H9 (cell line): ENCODE measurements at regions not wholly inside any gene's neighbourhood (a gene's known extent, or its start where the extent isn't known, plus 50 kb on each side); places are given as distances from the start of the nearest gene placed in this dataset.

ENCODE experiments used
- DNase-seq: peaks from one replicate; pipeline ENCODE4 v3.0.0-alpha.2; 2017
- H2AFZ ChIP-seq: one replicate; pipeline ENCODE4 v1.6.1; 2013; ENCODE audit warnings: mild to moderate bottlenecking, low read length, control low read depth, moderate library complexity
- H2AK5ac ChIP-seq: 2 replicates; pipeline ENCODE4 v1.6.1; 2013; ENCODE audit warnings: low read length, control low read depth, mixed read lengths; ENCODE audit not compliant: insufficient read length
- H2BK120ac ChIP-seq: one replicate; pipeline ENCODE4 v1.6.1; 2013; ENCODE audit warnings: low read depth, mild to moderate bottlenecking, low read length, control low read depth, inconsistent platforms; ENCODE audit not compliant: poor library complexity, severe bottlenecking
- H2BK12ac ChIP-seq: 2 replicates; pipeline ENCODE4 v1.6.1; 2013; ENCODE audit warnings: low read length, control low read depth, mixed read lengths, low read depth; ENCODE audit not compliant: insufficient read length
- H2BK15ac ChIP-seq: 2 replicates; pipeline ENCODE4 v1.6.1; 2013; ENCODE audit warnings: low read depth, low read length, control low read depth
- H2BK20ac ChIP-seq: one replicate; pipeline ENCODE4 v1.6.1; 2013; ENCODE audit warnings: low read depth, mild to moderate bottlenecking, low read length, control low read depth, inconsistent platforms; ENCODE audit not compliant: poor library complexity, severe bottlenecking
- H2BK5ac ChIP-seq: 2 replicates; pipeline ENCODE4 v1.6.1; 2013; ENCODE audit warnings: low read length, control low read depth, mixed read lengths; ENCODE audit not compliant: insufficient read length
- H3K14ac ChIP-seq: 2 replicates; pipeline ENCODE4 v1.6.1; 2013; ENCODE audit warnings: low read length, control low read depth; ENCODE audit not compliant: insufficient read depth
- H3K18ac ChIP-seq: 2 replicates; pipeline ENCODE4 v1.6.1; 2013; ENCODE audit warnings: low read depth, mild to moderate bottlenecking, mixed read lengths, low read length, control low read depth; ENCODE audit not compliant: insufficient read length
- H3K23ac ChIP-seq: 2 replicates; pipeline ENCODE4 v1.6.1; 2013; ENCODE audit warnings: low read length, control low read depth, mixed read lengths, low read depth; ENCODE audit not compliant: insufficient read length
- H3K23me2 ChIP-seq: 2 replicates; pipeline ENCODE4 v1.6.1; 2013; ENCODE audit warnings: low read depth, mild to moderate bottlenecking, mixed read lengths, low read length, control low read depth; ENCODE audit not compliant: insufficient read length, poor library complexity, severe bottlenecking
- H3K27ac ChIP-seq: 2 replicates; pipeline ENCODE4 v1.5.1; 2013; ENCODE audit warnings: low read length, control low read depth, mixed read lengths, low read depth; ENCODE audit not compliant: insufficient read length
- H3K27me3 ChIP-seq: 2 replicates; pipeline ENCODE4 v1.6.1; 2013; ENCODE audit warnings: low read length, control low read depth, inconsistent platforms; ENCODE audit not compliant: insufficient read depth
- H3K4ac ChIP-seq: 2 replicates; pipeline ENCODE4 v1.6.1; 2013; ENCODE audit warnings: low read depth, mild to moderate bottlenecking, control low read depth, inconsistent platforms, low read length, moderate library complexity
- H3K4me1 ChIP-seq: 2 replicates; pipeline ENCODE4 v1.6.1; 2013; ENCODE audit warnings: low read length, control low read depth, inconsistent platforms; ENCODE audit not compliant: insufficient read depth
- H3K4me2 ChIP-seq: 2 replicates; pipeline ENCODE4 v1.6.1; 2013; ENCODE audit warnings: low read length, control low read depth, mixed read lengths; ENCODE audit not compliant: insufficient read length, insufficient read depth
- H3K56ac ChIP-seq: 2 replicates; pipeline ENCODE4 v1.6.1; 2013; ENCODE audit warnings: low read depth, mild to moderate bottlenecking, mixed read lengths, low read length, control low read depth; ENCODE audit not compliant: insufficient read length
- H3K79me1 ChIP-seq: 2 replicates; pipeline ENCODE4 v1.6.1; 2013; ENCODE audit warnings: low read depth, mild to moderate bottlenecking, moderate library complexity, low read length, control low read depth, inconsistent platforms; ENCODE audit not compliant: insufficient read depth, poor library complexity, severe bottlenecking
- H3K79me2 ChIP-seq: 2 replicates; pipeline ENCODE4 v1.6.1; 2013; ENCODE audit warnings: low read length, control low read depth, inconsistent platforms; ENCODE audit not compliant: insufficient read depth
- H3K9ac ChIP-seq: 2 replicates; pipeline ENCODE4 v1.6.1; 2013; ENCODE audit warnings: low read length, control low read depth, mixed read lengths; ENCODE audit not compliant: insufficient read length; ENCODE audit errors: extremely low read depth
- H3K9me3 ChIP-seq: one replicate; pipeline ENCODE4 v1.6.1; 2013; ENCODE audit warnings: low read depth, low read length, inconsistent platforms; ENCODE audit not compliant: control insufficient read depth
- H3T11ph ChIP-seq: one replicate; pipeline ENCODE4 v1.6.1; 2013; ENCODE audit warnings: mild to moderate bottlenecking, low read length, control low read depth, inconsistent platforms
- H4K20me1 ChIP-seq: one replicate; pipeline ENCODE4 v1.6.1; 2013; ENCODE audit not compliant: control insufficient read depth, insufficient read length, insufficient read depth
- H4K5ac ChIP-seq: 2 replicates; pipeline ENCODE4 v1.6.1; 2013; ENCODE audit warnings: low read depth, mild to moderate bottlenecking, mixed read lengths, low read length, control low read depth; ENCODE audit not compliant: insufficient read length
- H4K8ac ChIP-seq: replicated peaks from 2 replicates; pipeline ENCODE4 v1.6.1; 2013; ENCODE audit warnings: low read length, control low read depth, mixed read lengths, low read depth; ENCODE audit not compliant: insufficient read length
- H4K91ac ChIP-seq: 2 replicates; pipeline ENCODE4 v1.6.1; 2013; ENCODE audit warnings: low read depth, mild to moderate bottlenecking, moderate library complexity, mixed read lengths, low read length, control low read depth; ENCODE audit not compliant: insufficient read length
- H3K27ac Mint-ChIP-seq, 3 experiments: 2 replicates in 2 of 3; 3 replicates in 1 of 3; pipeline ENCODE4 v1.8.0; 2020 to 2021; ENCODE audit warnings: mixed read lengths in 3 of 3, mild to moderate bottlenecking in 1 of 3, moderate library complexity in 1 of 3
- H3K27me3 Mint-ChIP-seq: 2 replicates; pipeline ENCODE4 v1.8.0; 2021; ENCODE audit warnings: low read depth, mild to moderate bottlenecking, moderate library complexity, mixed read lengths
- H3K36me3 Mint-ChIP-seq, 3 experiments: 2 replicates in 2 of 3; 3 replicates in 1 of 3; pipeline ENCODE4 v1.8.0; 2020 to 2021; ENCODE audit warnings: low read depth in 3 of 3, mixed read lengths in 3 of 3; ENCODE audit not compliant: insufficient read depth in 1 of 3
- H3K4me1 Mint-ChIP-seq, 2 experiments: 2 replicates each; pipeline ENCODE4 v1.8.0; 2020; ENCODE audit warnings: mixed read lengths in 2 of 2
- H3K4me3 Mint-ChIP-seq, 2 experiments: 2 replicates in 1 of 2; 3 replicates in 1 of 2; pipeline ENCODE4 v1.8.0; 2020 to 2021; ENCODE audit warnings: mild to moderate bottlenecking in 2 of 2, mixed read lengths in 2 of 2, moderate library complexity in 1 of 2
- H3K9me3 Mint-ChIP-seq, 2 experiments: 2 replicates in 1 of 2; 3 replicates in 1 of 2; pipeline ENCODE4 v1.8.0; 2020; ENCODE audit warnings: mild to moderate bottlenecking in 2 of 2, mixed read lengths in 2 of 2, moderate library complexity in 1 of 2
- WGBS: extraction: QIAGEN DNeasy Blood & Tissue Kit; methylation state at CpG from one replicate; pipeline ENCODE4 v1.1.7; 2013; ENCODE audit warnings: missing lambda C conversion rate, low lambda C conversion rate, mixed read lengths; ENCODE audit not compliant: insufficient read length; ENCODE audit errors: extremely low coverage; 5-methylcytosine and 5-hydroxymethylcytosine counted together
- TF ChIP-seq, protein P1 (sequence below): fragments of 200-600 bp; sonication (generic); conservative IDR thresholded peaks from 3 replicates; pipeline ENCODE4 v1.8.0; 2021; ENCODE audit warnings: antibody characterized with exemption, mild to moderate bottlenecking

DNA sequence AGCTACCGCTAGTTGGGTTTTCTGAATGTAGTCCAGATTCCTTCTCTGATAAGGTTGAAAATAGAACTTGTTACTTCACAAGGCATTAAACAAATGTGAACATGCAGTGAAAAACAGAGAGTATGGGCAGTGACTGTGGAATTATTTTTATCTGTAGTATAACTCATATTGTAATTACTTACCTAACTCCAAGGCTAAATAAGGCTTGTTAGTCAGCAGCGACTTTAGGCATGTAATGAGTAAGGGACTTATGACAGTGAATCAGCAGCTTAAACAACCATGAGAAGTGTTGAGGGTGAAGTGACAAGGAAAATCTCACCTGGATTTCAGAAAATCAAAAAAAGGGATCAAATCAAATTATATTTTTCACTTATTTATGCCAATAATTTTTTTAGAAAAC lies 1719.5 kb upstream of the MIR17HG start:
- TF ChIP-seq, protein P1, sequence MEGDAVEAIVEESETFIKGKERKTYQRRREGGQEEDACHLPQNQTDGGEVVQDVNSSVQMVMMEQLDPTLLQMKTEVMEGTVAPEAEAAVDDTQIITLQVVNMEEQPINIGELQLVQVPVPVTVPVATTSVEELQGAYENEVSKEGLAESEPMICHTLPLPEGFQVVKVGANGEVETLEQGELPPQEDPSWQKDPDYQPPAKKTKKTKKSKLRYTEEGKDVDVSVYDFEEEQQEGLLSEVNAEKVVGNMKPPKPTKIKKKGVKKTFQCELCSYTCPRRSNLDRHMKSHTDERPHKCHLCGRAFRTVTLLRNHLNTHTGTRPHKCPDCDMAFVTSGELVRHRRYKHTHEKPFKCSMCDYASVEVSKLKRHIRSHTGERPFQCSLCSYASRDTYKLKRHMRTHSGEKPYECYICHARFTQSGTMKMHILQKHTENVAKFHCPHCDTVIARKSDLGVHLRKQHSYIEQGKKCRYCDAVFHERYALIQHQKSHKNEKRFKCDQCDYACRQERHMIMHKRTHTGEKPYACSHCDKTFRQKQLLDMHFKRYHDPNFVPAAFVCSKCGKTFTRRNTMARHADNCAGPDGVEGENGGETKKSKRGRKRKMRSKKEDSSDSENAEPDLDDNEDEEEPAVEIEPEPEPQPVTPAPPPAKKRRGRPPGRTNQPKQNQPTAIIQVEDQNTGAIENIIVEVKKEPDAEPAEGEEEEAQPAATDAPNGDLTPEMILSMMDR: no peak
- Histone ChIP-seq H3K18ac (no peak overlapping the region), H2BK20ac (no peak overlapping the region), H3K4me2 (no peak overlapping the region), H4K5ac (no peak overlapping the region), H3K79me2 (no peaks in the 10 kb centered on the region), H3K14ac (no peak overlapping the region), H4K8ac (no peak overlapping the region), H3K56ac (no peak overlapping the region), H2AK5ac (no peak overlapping the region), H3K9me3 (no peaks in the 10 kb centered on the region), H3K4me1 (no peaks in the 10 kb centered on the region), H3K9ac (no peak overlapping the region), H3K23ac (no peak overlapping the region), H3K23me2 (no peaks in the 10 kb centered on the region), H3K27ac (no peak overlapping the region), H2BK15ac (no peak overlapping the region), H4K91ac (no peak overlapping the region), H3T11ph (no peak overlapping the region), H2BK120ac (no peak overlapping the region), H2BK5ac (no peak overlapping the region), H3K79me1 (no peaks in the 10 kb centered on the region), H4K20me1 (no peaks in the 10 kb centered on the region), H2AFZ (no peak overlapping the region), H3K27me3 (no peaks in the 10 kb centered on the region), H2BK12ac (no peak overlapping the region), H3K4ac (no peak overlapping the region)
- Mint-ChIP-seq H3K27me3 (no peaks in the 10 kb centered on the region), H3K4me3 (no peak overlapping the region), H3K9me3 (no peaks in the 10 kb centered on the region), H3K4me1 (no peaks in the 10 kb centered on the region), H3K36me3 (no peaks in the 10 kb centered on the region), H3K27ac (no peak overlapping the region)
- no peak for DNase-seq
- no CpG with 5 or more reads among the region's 2 CpGs for WGBS
